ENCODE measurements at regions not wholly inside any gene's neighbourhood (a gene's known extent, or its start where the extent isn't known, plus 50 kb on each side); places are given as distances from the start of the nearest gene placed in this dataset.

GRCh38 chr22:35156945-35157344 is 91.0 kb downstream of the ISX start:
- H3K9ac ChIP-seq (ENCODE audit: low read length), result no peak overlapping the region
- H2BK15ac ChIP-seq (ENCODE audit: low read depth, poor library complexity, severe bottlenecking), result no peak overlapping the region
- no peak overlapping the region for H3K14ac ChIP-seq (ENCODE audit: low read length in 2 of 2)
- 46% methylated on average over 3 of the region's 3 CpGs for WGBS
- H4K8ac ChIP-seq (ENCODE audit: low read length), result no peak overlapping the region
- no peak overlapping the region for H4K91ac ChIP-seq (ENCODE audit: low read length)
- H3K27me3 ChIP-seq (ENCODE audit: control insufficient read depth in 1 of 2, insufficient read depth in 1 of 2, low read length in 2 of 2), result peaks cover 27 to 42% of the 10 kb centered on the region in 2 experiments
- H2BK12ac ChIP-seq (ENCODE audit: low read length in 2 of 2), result no peak overlapping the region
- no peak overlapping the region for H3K23ac ChIP-seq (ENCODE audit: low read length in 2 of 2)
- H3K18ac ChIP-seq (ENCODE audit: low read depth in 1 of 2, low read length in 2 of 2), result no peak overlapping the region
- no peak overlapping the region for H3K4ac ChIP-seq (ENCODE audit: low read depth in 1 of 2, low read length in 2 of 2)
- H3K79me1 ChIP-seq (replicated peaks; ENCODE audit: low read length, poor library complexity, severe bottlenecking), result no peaks in the 10 kb centered on the region
- DNase-seq, result no peak
- no peak overlapping the region for H2BK5ac ChIP-seq (ENCODE audit: low read depth, low read length, poor library complexity, severe bottlenecking)
- H2BK120ac ChIP-seq (ENCODE audit: low read depth, low read length), result no peak overlapping the region
- H2AK5ac ChIP-seq (ENCODE audit: low read length, severe bottlenecking), result no peak overlapping the region
- H2AFZ ChIP-seq (ENCODE audit: low read depth, low read length), result no peak overlapping the region
- no peaks in the 10 kb centered on the region for H3K36me3 ChIP-seq (ENCODE audit: control insufficient read depth in 1 of 2, insufficient read depth in 2 of 2, low read depth in 1 of 2, low read length in 2 of 2)
- H3K4me2 ChIP-seq (ENCODE audit: low read length, poor library complexity, severe bottlenecking), result no peak overlapping the region
- no peaks in the 10 kb centered on the region for H3K9me3 ChIP-seq (ENCODE audit: control insufficient read depth, low read length)
- H3K4me1 ChIP-seq (ENCODE audit: control insufficient read depth, insufficient read depth, low read depth, low read length), result no peaks in the 10 kb centered on the region
- H3K27ac ChIP-seq (ENCODE audit: low read length, poor library complexity, severe bottlenecking), result no peak overlapping the region
- no peak overlapping the region for H3K4me3 ChIP-seq (ENCODE audit: insufficient read depth in 1 of 2, low read depth in 1 of 2, low read length in 2 of 2)

- Histone ChIP-seq H3K4ac (ENCODE audit: low read depth in 1 of 2, low read length in 2 of 2) (no peak overlapping the region), H2BK5ac (ENCODE audit: low read depth, low read length, poor library complexity, severe bottlenecking) (no peak overlapping the region), H3K36me3 (ENCODE audit: control insufficient read depth in 1 of 2, insufficient read depth in 2 of 2, low read depth in 1 of 2, low read length in 2 of 2) (no peaks in the 10 kb centered on the region), H2AK5ac (ENCODE audit: low read length, severe bottlenecking) (no peak overlapping the region), H3K14ac (ENCODE audit: low read length in 2 of 2) (no peak overlapping the region), H3K27ac (ENCODE audit: low read length, poor library complexity, severe bottlenecking) (no peak overlapping the region), H2BK120ac (ENCODE audit: low read depth, low read length) (no peak overlapping the region), H3K9ac (ENCODE audit: low read length) (no peak overlapping the region), H2BK15ac (ENCODE audit: low read depth, poor library complexity, severe bottlenecking) (no peak overlapping the region), H3K79me1 (replicated peaks; ENCODE audit: low read length, poor library complexity, severe bottlenecking) (no peaks in the 10 kb centered on the region), H3K27me3 (ENCODE audit: control insufficient read depth in 1 of 2, insufficient read depth in 1 of 2, low read length in 2 of 2) (peaks cover 27 to 40% of the 10 kb centered on the region in 2 experiments), H3K4me2 (ENCODE audit: low read length, poor library complexity, severe bottlenecking) (no peak overlapping the region), H3K4me3 (ENCODE audit: insufficient read depth in 1 of 2, low read depth in 1 of 2, low read length in 2 of 2) (no peak overlapping the region), H3K18ac (ENCODE audit: low read depth in 1 of 2, low read length in 2 of 2) (no peak overlapping the region), H3K23ac (ENCODE audit: low read length in 2 of 2) (no peak overlapping the region), H3K4me1 (ENCODE audit: control insufficient read depth, insufficient read depth, low read depth, low read length) (no peaks in the 10 kb centered on the region), H4K8ac (ENCODE audit: low read length) (no peak overlapping the region), H2AFZ (ENCODE audit: low read depth, low read length) (no peak overlapping the region), H4K91ac (ENCODE audit: low read length) (no peak overlapping the region), H3K9me3 (ENCODE audit: control insufficient read depth, low read length) (no peaks in the 10 kb centered on the region), H2BK12ac (ENCODE audit: low read length in 2 of 2) (no peak overlapping the region)
- DNase-seq, result no peak
- WGBS, result 83% methylated on average over 6 of the region's 7 CpGs
Observed at GRCh38 chr22:35158336-35158735, 92.4 kb downstream of the ISX start.

- WGBS, result 91% methylated on average over 3 of the region's 3 CpGs
- Histone ChIP-seq H3K4me1 (ENCODE audit: control insufficient read depth, insufficient read depth, low read depth, low read length) (no peaks in the 10 kb centered on the region), H2BK15ac (ENCODE audit: low read depth, poor library complexity, severe bottlenecking) (no peak overlapping the region), H4K8ac (ENCODE audit: low read length) (no peak overlapping the region), H3K9ac (ENCODE audit: low read length) (no peak overlapping the region), H2BK5ac (ENCODE audit: low read depth, low read length, poor library complexity, severe bottlenecking) (no peak overlapping the region), H3K27ac (ENCODE audit: low read length, poor library complexity, severe bottlenecking) (no peak overlapping the region), H2BK12ac (ENCODE audit: low read length in 2 of 2) (no peak overlapping the region), H3K36me3 (ENCODE audit: control insufficient read depth in 1 of 2, insufficient read depth in 2 of 2, low read depth in 1 of 2, low read length in 2 of 2) (no peaks in the 10 kb centered on the region), H3K14ac (ENCODE audit: low read length in 2 of 2) (no peak overlapping the region), H2AK5ac (ENCODE audit: low read length, severe bottlenecking) (no peak overlapping the region), H3K4me3 (ENCODE audit: insufficient read depth in 1 of 2, low read depth in 1 of 2, low read length in 2 of 2) (no peak overlapping the region), H3K4me2 (ENCODE audit: low read length, poor library complexity, severe bottlenecking) (no peak overlapping the region), H3K79me1 (replicated peaks; ENCODE audit: low read length, poor library complexity, severe bottlenecking) (no peaks in the 10 kb centered on the region), H4K91ac (ENCODE audit: low read length) (no peak overlapping the region), H3K18ac (ENCODE audit: low read depth in 1 of 2, low read length in 2 of 2) (no peak overlapping the region), H2AFZ (ENCODE audit: low read depth, low read length) (no peak overlapping the region), H3K9me3 (ENCODE audit: control insufficient read depth, low read length) (no peaks in the 10 kb centered on the region), H3K23ac (ENCODE audit: low read length in 2 of 2) (no peak overlapping the region), H3K4ac (ENCODE audit: low read depth in 1 of 2, low read length in 2 of 2) (no peak overlapping the region), H2BK120ac (ENCODE audit: low read depth, low read length) (no peak overlapping the region), H3K27me3 (ENCODE audit: control insufficient read depth in 1 of 2, insufficient read depth in 1 of 2, low read length in 2 of 2) (peaks cover 23 to 37% of the 10 kb centered on the region in 2 experiments)
- no peak for DNase-seq
Observed at GRCh38 chr22:35159343-35159742, 93.4 kb downstream of the ISX start.

- Histone ChIP-seq H2BK15ac (ENCODE audit: low read depth, poor library complexity, severe bottlenecking) (no peak overlapping the region), H2BK120ac (ENCODE audit: low read depth, low read length) (no peak overlapping the region), H2AFZ (ENCODE audit: low read depth, low read length) (no peak overlapping the region), H3K36me3 (ENCODE audit: control insufficient read depth in 1 of 2, insufficient read depth in 2 of 2, low read depth in 1 of 2, low read length in 2 of 2) (no peaks in the 10 kb centered on the region), H3K23ac (ENCODE audit: low read length in 2 of 2) (no peak overlapping the region), H3K79me1 (replicated peaks; ENCODE audit: low read length, poor library complexity, severe bottlenecking) (no peaks in the 10 kb centered on the region), H3K27ac (ENCODE audit: low read length, poor library complexity, severe bottlenecking) (no peak overlapping the region), H2AK5ac (ENCODE audit: low read length, severe bottlenecking) (no peak overlapping the region), H3K18ac (ENCODE audit: low read depth in 1 of 2, low read length in 2 of 2) (no peak overlapping the region), H3K27me3 (ENCODE audit: control insufficient read depth in 1 of 2, insufficient read depth in 1 of 2, low read length in 2 of 2) (peaks cover 16 to 33% of the 10 kb centered on the region in 2 experiments), H3K4me3 (ENCODE audit: insufficient read depth in 1 of 2, low read depth in 1 of 2, low read length in 2 of 2) (no peak overlapping the region), H3K14ac (ENCODE audit: low read length in 2 of 2) (no peak overlapping the region), H3K4me1 (ENCODE audit: control insufficient read depth, insufficient read depth, low read depth, low read length) (no peaks in the 10 kb centered on the region), H4K8ac (ENCODE audit: low read length) (no peak overlapping the region), H3K9me3 (ENCODE audit: control insufficient read depth, low read length) (no peaks in the 10 kb centered on the region), H4K91ac (ENCODE audit: low read length) (no peak overlapping the region), H2BK12ac (ENCODE audit: low read length in 2 of 2) (no peak overlapping the region), H3K9ac (ENCODE audit: low read length) (no peak overlapping the region), H2BK5ac (ENCODE audit: low read depth, low read length, poor library complexity, severe bottlenecking) (no peak overlapping the region), H3K4ac (ENCODE audit: low read depth in 1 of 2, low read length in 2 of 2) (no peak overlapping the region), H3K4me2 (ENCODE audit: low read length, poor library complexity, severe bottlenecking) (no peak overlapping the region)
- DNase-seq, result no peak
- WGBS, result 91% methylated on average over 6 of the region's 6 CpGs
Observed at GRCh38 chr22:35160268-35160667, 94.3 kb downstream of the ISX start.
